ENCODE measurements at regions not wholly inside any gene's neighbourhood (a gene's known extent, or its start where the extent isn't known, plus 50 kb on each side); places are given as distances from the start of the nearest gene placed in this dataset.
"Not testable (repeated sequence)": the region's sequence is repeated elsewhere in the genome, so short reads cannot be mapped to it uniquely, and the experiment has no call there.

DNA sequence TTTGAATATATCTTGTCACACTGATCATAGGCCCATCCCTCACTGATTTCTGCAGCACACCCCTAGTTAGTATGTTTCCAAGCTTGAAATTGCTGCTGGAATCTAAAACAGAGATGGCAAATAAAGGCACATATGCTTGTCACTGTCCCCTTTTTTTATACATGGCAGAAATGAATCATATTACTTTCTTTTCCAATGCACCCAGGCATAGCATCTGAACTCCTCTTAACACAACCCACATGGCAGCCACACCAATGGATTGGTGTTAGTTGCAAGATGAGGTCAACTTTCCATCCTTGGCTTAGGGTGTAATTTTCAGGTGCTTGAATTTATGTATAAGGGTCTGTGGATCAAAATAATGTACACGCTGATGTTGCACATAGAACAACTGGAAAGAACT is 473.8 kb upstream of the ZNF608 start:
- no peak for DNase-seq

DNA sequence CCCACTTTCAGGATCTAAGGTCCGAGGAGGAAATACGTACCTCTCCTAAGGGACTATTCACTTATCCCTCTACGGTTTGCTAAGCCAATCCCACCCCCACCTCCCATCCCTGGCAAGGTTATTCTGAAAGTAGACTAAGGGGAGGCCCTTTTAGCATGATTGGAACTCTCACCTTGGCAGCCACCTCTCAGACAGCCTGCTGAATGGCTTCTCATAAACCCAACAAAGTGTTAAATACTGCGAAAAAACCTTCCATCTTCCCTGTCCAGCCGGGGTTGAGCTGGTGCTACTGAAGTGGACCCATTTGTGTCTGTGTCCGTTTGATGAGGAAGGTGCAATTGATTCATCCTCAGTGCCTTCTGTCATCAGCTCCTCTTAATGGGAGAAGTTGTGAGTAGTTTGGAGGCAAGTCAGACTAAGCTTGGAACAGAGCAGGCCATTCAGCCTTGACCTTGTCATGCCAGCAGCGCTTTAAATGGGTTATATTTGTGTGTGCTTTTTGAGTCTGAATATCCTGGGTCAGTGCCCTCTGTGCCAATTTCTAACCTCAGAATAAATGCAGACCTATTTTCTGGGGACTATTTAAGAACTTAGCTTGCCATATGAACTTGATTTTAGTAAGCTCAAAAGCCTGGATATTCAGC is 476.3 kb upstream of the ZNF608 start:
- no peak for DNase-seq

DNA sequence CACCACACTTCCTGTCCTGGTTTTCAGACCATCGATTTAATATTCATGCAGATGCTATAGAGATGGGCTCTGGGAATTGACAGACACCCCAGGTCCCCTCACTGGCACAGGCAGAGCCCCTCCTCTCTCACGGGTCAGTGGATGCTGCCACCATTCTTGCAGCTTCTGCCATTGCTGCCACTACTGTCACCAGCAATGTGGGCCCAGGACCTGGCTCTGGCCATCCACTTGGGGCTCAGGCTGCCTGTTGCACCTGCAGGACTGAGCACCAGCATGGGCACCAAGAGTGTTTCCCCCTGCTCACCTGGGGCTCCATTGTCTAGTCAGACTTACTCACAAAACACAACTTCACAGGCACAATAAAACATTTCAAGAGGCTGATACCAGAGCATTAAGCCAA is 479.0 kb upstream of the ZNF608 start:
- no peak for DNase-seq

DNA sequence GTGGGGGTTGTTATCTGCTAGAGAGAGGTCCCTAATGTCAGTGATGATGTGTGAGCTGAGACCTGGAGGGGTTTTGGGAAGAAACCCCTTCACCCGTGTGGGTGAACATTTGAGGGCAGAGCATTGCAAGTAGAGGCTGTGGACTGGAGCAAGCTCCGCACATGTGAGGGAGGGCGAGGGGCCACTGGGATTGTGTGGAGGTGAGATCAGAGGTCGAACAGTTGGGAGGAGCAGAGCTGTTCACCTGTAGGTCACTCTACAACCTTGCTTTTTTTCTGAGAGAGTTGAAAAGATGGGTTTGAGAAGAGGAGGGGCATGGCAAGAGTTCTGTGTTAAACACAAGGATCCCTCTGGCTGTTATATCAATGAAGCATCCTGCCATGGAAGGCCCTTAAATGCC is 480.4 kb upstream of the ZNF608 start:
- DNase-seq: no peak

DNA sequence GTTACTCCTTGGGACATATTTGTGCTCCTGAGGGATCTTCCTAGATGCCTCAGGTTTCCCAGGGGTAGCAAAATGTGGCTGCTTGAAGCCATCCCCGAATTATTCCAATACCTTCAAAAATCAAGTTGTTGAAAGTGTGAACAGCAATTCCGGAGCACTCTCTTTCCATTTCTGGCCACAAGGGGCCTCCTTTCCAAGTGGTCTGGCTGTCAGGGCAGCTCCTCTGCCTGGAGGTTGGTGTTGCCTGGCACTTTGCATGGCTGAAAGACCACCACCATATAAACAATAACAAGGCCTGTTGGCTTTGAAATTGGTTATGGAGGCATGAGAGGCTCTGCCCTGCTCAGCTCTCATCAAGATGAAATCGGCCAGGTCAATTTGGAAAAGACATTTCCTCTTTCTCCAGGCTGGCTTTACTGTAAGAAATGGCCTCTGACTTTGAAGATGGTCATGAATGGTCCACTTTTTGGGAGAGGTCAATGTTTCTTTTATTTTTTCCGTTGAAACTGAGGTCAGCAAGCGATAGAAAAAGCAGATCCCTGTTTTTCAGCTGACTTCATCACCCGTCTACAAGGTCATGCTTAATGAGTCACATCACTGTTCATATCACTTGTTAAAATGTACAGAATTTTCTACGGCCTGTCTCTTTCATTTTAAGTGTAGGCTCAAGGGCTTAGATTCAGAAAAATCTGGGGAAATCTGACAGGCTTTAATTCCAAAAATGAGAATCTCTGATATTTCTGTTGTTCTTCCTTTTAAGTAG is 481.1 kb upstream of the ZNF608 start:
- peak; percentile 50 for DNase-seq

DNA sequence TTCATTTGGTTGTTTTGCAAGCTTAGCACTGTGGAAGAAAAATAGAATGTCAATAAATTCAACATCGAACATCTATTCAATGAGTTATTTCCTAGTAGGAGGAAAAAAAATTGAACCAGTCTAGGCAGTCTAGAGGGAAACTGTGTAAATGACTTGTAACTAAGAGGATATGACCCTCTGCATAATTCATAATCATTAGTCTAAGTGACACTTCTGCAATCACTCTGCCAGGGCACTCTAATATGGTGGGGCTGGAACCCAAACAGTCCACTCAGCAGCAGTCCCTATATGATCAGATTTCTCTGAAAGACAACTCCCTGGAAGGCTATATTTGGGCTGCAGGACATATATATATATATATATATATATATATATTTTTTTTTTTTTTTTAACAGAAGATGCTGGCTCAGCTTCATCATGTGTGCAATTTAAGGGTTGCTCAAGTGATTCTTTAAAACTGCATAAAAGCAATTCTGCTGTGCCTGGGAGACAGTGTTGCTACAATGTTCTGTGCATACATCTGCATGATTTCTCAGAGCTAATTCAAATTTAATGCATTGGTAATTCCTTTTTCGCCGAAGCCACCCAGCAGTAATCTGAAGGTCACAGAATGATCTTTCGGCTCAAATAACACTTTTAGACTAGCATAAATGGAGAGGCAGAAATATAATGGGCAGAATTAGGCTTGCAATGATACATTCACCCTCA is 482.1 kb upstream of the ZNF608 start:
- peak; percentile 12 for DNase-seq

DNA sequence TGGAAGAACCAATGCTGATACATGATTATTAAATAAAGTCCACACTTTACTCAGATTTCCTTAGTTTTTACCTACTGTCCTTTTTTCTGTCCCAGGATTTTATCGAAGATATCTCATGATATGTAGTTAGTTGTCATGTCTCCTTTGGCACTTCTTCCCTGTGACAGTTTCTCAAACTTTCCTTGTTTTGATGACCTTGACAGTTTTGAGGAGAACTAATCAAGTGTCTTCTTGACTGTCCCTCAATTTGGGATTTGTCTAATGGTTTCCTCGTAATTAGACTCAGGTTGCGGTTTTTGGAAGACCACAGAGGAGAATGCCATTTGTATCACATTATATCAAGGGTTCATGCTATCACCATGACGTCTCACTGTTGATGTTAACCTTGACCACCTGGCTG is 483.1 kb upstream of the ZNF608 start:
- no peak for DNase-seq

DNA sequence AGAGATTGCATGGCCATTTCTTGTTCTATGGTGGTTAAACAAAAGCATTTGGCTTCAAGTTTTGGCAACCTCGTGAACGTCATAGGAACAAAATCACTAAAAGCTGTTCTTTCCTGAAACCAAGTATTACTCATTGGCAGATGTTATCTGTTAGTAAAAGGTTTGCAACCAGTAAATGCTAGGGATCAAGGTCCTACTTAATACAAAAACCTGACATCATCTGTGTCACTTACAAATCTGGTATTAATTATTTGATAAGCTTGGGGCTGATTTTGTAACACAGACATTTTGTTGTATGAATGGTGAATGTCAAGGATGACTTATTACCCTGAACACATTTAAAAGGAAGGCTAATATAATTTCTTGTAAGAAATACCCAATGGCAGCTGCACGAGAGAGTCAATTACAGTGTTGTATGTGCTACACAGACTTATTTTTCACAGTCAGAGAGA is 486.4 kb upstream of the ZNF608 start:
- peak; percentile 22 for DNase-seq

DNA sequence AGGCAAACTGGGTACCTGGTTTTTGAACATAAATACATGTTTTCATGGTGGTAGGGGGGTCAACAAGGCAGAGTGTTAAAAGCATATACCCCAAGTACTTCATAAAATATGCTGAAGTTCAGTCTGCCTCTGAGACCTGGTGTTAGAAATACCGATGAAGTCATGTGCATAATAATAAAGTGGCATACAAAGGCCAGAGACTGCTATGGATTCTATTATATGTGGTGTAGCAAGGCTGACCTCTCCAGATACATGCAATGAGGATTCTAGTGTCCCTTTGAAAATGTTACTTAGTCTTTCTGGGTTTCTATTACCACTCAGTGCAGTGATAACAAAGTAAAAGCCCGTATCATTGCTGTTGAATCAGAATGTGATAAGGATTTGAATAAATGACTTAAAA is 487.5 kb upstream of the ZNF608 start:
- DNase-seq: no peak

DNA sequence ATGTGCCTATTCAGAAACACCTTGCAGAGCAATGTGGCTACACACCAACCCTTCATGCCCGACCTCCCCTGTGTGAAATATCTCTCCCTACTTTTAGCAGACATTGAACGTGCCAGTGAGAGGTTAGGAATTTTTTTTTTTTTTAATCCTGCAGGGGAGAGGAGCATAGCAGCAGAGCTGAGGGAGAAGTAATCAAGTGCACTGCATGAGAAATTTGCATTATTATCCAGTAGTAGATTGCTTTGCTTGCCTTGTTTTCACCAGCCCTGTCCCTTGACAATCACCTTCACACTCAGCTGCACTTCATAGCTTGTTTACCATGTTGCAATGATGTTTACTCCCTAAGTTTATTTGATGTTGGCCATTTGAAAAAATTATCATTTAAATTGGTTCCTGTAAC is 489.6 kb upstream of the ZNF608 start:
- DNase-seq: no peak

DNA sequence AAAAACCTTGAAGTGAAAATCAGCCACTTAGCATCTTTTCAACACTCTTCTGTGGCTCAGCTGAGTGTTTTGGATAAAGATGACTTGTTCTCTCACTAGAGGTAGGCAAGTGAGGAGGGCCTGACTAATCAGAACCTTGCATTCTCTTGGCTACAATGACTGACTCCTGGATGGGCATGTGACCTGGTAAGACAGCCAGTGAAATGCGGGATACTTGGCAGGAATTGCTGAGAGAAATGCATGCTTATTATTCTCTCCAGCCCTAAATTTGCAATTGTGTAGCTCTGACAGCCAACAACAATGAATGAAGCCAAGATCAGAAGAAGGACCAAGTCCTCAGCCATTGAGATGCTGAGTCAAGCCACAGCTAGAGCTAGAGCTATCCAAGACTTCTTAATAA is 490.5 kb upstream of the ZNF608 start:
- DNase-seq: no peak

DNA sequence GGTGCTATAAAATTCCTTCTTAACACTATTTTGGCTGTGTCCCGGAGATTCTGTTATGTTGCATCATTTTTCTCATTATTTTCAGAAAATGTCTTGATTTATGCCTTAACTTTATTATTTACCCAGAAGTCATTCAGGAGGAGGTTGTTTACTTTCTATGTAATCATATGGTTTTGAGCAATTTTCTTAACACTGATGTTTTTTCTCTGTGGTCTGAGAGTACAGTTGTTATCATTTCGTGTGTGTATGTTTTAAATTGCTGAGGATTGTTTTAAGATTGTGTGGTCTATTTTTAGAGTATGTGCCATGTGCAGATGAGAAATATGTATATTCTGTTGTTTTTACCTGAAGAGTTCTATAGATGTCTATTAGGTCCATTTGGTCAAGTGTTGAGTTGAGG is 498.1 kb upstream of the ZNF608 start:
- no peak for DNase-seq

DNA sequence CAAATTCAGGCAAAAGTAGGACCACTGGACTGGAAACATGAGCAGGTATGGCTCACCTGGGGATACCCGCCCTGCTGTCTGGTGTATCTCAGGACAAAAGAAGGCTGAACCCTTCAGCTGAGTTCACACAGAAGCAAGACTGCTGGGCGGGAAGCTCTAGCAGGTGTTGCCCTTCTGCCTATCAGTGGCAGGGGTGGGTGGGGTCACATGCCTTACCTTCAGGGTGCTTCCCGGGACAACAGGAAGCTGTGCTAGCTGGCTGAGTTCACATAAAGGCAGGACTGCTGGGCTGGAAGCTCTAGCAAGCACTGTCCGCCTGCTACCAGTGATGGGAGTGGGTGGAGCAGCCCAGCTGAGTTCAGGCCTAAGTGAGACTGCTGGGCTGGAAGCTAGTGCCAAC is 498.8 kb upstream of the ZNF608 start:
- DNase-seq: no peak

DNA sequence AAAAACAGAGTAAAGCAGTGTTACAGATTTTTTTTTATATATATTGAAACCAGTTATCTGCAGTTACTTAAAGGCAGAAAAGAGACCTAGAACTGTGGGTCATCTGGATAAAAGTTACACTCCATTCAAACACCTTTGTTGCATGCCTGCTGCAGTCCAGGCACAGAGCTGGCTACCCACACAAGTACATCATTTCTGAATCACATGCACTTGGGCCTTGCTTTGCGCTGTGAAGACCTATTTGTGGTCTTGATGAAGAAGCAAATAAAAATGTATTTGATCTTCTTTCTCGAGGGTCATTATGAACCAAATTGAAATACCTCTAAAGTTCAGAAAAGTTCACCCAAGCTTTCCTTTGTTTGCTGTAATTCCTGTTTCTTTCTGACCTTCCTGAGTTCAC is 503.0 kb upstream of the ZNF608 start:
- DNase-seq: no peak

DNA sequence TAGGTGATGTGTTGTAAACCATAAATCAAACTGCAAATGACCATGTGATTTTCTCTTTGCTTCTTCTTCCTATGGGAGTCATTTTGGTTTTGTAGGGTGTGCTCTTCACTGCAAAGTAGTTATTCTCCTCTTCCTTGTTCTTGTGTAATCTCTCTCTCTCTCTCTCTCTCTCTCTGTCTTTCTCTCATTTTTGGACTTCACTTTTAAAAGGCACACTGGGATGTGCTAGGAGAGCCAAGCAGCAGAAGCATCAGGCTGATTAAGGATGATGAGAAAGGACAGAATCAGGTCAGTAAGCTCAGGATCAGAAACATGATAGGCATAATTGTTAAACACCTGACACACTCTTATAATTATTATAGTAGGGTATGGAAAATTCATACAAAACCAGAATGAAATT is 505.3 kb upstream of the ZNF608 start:
- DNase-seq: no peak

DNA sequence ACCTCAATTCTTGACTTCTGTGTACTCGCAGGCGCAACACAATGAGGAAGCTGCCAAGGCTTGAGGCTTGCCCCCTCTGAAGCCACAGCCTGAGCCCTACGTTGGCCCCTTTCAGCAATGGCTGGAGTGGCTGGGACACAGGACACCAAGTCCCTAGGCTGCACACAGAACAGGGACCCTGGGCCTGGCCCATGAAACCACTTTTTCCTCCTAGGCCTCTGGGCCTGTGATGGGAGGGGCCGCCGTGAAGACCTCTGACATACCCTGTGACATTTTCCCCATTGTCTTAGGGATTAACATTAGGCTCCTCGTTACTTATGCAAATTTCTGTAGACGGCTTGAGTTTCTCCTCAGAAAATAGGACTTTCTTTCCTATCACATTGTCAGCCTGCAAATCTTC is 507.2 kb upstream of the ZNF608 start:
- not testable (repeated sequence) for DNase-seq

DNA sequence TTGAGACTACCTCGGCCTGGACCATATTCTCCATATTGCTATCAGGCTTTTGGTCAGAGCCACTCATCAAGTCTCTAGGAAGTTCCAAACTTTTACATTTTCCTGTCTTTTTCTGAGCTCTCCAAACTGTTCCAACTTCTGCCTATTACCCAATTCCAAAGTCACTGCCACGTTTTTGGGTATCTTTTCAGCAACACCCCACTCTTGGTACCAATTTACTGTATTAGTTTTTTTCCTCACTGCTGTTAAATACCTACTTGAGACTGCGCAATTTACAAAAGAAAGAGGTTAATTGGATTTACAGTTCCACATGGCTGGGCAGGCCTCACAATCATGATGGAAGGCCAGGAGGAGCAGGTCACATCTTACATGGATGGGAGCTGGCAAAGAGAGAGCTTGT is 507.8 kb upstream of the ZNF608 start:
- DNase-seq: no peak

DNA sequence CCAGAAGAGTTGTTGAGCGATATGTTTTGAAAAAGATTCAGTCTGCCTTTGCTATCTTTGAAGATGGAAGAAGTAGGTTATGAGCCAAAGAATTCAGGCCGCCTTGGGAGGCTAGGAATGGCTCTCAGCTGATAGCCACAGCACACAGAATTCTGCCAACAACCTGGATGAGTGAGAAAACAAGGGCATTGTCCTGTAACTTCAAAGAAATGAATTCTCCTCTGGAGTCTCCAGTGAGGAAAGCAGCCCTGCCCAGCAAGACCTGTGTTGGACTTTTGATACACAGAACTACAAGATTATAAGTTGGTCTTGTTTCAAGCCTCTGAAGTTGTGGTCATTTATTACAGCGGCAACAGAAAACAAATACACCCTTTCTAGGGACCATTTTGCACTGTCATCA is 509.9 kb upstream of the ZNF608 start:
- no peak for DNase-seq

DNA sequence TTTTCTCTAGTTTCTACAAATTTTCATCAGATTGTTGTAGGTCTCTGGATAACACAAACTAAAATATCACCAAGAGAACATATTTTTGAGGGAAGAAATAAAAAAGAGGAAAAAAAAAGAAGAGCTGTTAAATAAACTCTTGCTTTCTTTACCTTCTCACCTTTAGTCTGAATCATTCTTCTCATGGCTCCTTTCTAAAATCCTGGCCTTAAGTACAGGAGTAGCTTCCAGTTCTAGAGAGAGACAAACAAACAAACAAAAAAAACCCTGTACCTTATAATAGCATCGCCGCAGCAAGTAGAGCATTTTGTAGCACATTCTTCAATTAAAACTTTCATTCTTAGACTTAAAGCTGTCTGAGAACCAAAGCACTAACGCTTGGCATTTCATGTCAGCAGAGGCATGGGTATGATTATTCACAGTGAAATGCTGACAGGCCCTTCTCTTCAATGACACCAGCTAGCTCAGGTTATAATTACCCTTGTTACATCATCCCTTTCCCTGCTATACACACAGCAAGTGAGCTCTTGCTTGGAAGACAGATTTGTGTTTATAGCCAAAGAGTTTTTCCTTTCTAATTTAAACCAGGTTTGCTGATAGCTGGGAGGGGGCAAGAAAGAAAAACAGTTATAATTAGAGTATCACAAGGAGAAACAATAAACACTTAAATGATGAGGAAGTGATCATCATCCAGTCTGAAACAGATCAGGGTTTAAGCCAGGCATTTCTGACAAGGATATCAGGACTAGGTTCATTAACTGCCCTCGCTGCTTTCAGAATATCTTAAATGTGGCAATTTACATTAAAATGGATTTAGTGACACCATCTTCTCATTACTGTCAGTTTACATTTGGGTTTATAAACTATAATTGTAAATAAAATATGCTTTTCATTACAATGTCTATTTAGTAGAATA is 510.9 kb upstream of the ZNF608 start:
- peak; percentile 32 for DNase-seq

DNA sequence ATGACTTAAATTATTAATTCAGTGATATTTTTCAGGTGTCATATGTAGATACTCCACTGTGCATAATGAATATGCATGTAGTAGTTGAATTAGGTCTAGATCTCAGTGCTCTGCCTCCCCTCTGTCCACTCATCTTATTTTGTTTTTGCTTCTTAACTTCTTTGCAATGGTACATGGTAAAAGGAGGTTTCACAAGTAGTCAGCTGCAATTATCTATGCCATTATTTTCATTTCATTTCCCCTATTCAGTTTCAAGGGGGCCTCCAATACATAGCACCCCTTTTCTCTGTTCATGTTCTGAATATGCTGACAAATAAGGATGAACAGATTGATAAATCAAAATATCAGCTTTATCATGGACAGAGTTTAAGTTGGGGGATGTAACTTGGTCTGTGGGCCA is 511.6 kb upstream of the ZNF608 start:
- no peak for DNase-seq

DNA sequence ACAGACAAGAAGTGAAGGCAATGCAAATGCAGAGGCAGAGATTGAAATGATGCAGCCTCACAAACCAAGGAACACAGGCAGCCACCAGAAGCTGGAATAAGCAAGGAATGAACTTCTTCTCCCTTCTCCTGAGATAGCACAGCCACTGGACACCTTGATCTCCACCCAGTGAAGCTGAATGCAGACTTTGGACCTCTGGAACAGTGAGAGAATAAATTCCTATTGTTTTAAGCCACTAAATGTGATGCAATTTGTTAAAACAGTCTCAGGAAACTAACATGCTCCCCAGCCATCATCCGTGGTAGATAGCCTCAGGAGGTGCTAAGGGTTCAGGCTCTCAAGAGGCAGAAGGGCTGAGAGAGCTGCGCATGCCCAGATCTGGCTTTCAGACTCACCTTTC is 512.2 kb upstream of the ZNF608 start:
- no peak for DNase-seq

DNA sequence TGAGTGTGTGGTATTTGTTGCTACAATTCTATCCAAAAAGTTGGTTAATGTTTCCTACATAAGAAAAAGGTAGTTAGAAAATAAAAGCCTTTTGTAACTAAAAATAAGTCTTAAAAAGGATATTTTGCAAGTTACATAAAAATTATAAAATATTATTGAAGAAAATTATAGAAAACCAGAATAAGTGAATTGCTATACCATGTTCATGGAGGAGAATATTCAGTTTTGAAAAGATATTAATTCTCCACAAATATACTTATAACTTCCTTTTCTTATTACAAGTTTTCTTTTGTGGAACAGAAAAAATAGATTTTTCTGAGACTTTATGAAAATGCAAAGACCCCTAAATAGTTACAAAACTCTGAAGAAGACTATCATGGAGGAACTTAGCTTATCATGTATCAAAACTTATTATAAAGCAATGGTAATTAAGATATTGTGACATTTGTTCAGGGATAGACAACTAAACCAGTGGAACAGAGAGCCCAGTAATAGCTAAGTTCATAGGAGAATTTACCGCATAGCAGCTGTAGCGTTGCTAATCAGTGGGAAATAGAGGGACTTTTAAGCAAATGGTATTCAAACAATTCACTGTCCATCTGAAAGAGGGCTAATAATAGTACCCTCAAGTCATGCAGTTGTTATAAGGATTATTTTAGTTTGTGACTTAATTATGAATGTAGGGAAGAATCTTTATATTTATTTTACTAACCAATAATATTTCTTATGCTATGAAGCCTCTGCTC is 515.2 kb upstream of the ZNF608 start:
- DNase-seq: no peak
